ENCODE measurements at regions not wholly inside any gene's neighbourhood (a gene's known extent, or its start where the extent isn't known, plus 50 kb on each side); places are given as distances from the start of the nearest gene placed in this dataset.

DNA sequence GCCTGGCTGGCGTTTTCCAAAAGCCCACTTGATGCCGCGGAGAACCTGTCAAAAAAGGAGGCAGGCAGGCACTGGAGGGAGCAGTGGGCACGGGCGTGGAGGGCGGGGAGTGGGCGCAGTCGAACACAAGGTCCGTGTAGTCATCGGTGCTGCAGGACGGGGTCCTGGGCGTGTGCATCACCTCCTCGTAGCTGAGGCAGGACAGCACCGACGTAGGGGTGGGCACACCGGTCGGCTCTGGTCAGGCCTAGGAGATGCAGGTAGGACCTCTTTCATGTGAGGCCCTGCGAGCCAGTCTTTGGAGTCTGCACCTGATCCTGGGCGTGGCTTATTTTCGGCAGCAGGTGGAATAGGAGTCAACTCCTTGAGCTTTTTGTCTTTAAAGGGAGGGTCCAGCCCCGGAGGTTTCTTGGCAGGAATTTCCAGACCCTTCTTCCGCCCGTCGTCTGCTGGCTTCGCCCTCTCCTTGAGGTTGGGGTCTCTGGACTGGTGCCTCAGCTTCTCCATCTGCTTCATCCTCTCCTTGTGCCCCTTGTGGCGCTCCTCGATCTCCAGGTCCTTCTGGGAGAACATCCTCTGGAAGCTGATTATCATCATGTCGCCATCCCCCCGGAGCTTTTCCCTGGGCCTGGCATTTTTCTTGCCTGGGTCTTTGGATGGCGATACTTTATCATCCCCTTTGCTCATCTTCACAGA, 892.5 kb upstream of the LRRTM1 start:
- no peaks in the 10 kb centered on the region for H3K9me3 ChIP-seq (ENCODE audit: control insufficient read depth, insufficient read depth, low read length)
- H3K36me3 ChIP-seq (ENCODE audit: control insufficient read depth, insufficient read depth, low read length), result no peaks in the 10 kb centered on the region
- no peak overlapping the region for H3K4me3 ChIP-seq (ENCODE audit: low read depth, low read length)
- no peaks in the 10 kb centered on the region for H3K27me3 ChIP-seq (ENCODE audit: control insufficient read depth, insufficient read depth, low read length)
- no peaks in the 10 kb centered on the region for H3K4me1 ChIP-seq (ENCODE audit: control insufficient read depth, insufficient read depth, low read length)
- H3K9ac ChIP-seq (ENCODE audit: low read depth, low read length), result no peak overlapping the region

DNA sequence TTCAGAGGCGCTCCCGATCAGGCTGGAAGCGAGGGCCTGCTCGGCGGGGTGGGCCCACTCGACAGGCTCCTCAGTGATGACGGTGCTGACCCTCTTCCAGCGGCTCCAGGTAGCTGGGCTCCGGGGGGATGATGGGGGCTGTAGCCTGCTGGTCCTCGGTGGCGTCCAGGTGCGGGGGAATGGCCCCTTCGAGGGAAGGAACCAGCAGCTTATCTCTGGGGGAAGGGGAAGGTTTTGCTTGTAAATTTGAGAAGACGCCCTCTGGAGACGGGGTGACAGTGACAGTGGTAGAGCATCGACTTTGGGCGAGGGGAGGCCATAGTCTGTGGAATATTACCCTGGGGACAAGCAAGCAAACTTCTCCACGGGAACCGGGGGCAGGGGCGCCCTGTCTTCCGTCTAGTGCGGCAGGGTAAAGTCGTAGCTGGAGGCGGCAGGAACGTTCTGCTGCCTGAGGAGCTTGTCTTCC, 891.9 kb upstream of the LRRTM1 start:
- H3K36me3 ChIP-seq (ENCODE audit: control insufficient read depth, insufficient read depth, low read length), result no peaks in the 10 kb centered on the region
- H3K27me3 ChIP-seq (ENCODE audit: control insufficient read depth, insufficient read depth, low read length), result no peaks in the 10 kb centered on the region
- no peak overlapping the region for H3K9ac ChIP-seq (ENCODE audit: low read depth, low read length)
- no peaks in the 10 kb centered on the region for H3K9me3 ChIP-seq (ENCODE audit: control insufficient read depth, insufficient read depth, low read length)
- no peak overlapping the region for H3K4me3 ChIP-seq (ENCODE audit: low read depth, low read length)
- no peaks in the 10 kb centered on the region for H3K4me1 ChIP-seq (ENCODE audit: control insufficient read depth, insufficient read depth, low read length)

DNA sequence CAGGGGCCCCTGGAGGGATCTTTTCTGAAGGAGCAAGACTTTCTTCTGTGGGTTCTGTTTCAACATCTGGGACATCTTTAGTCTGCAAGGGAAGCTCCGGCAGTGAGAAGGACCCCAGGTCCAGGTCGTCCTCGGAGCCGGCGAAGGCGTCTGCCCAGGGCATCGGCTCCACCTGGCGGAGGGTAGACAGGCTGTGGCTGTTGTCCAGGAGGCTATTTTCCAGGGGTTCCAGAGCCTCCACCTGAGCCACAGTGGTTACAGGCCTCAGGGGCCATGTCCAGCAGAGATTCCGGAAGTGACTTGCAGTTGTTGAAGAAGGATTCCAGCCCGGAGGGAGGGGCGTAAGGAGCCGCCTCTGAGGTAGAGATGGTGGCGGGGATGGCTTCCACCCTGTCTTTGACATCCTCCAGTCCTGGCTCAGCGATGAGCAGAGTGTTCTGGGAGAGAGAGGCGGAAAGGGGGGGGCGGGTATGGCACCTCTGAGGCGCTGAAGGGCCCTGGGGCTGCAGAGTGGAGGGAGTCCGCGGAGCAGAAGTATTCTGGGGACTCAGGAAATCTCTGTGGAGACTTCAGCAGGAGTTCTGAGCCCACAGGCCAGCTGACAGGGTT, 891.3 kb upstream of the LRRTM1 start:
- Histone ChIP-seq H3K9me3 (ENCODE audit: control insufficient read depth, insufficient read depth, low read length) (no peaks in the 10 kb centered on the region), H3K27me3 (ENCODE audit: control insufficient read depth, insufficient read depth, low read length) (no peaks in the 10 kb centered on the region), H3K4me1 (ENCODE audit: control insufficient read depth, insufficient read depth, low read length) (no peaks in the 10 kb centered on the region), H3K4me3 (ENCODE audit: low read depth, low read length) (no peak overlapping the region), H3K9ac (ENCODE audit: low read depth, low read length) (no peak overlapping the region), H3K36me3 (ENCODE audit: control insufficient read depth, insufficient read depth, low read length) (no peaks in the 10 kb centered on the region)

DNA sequence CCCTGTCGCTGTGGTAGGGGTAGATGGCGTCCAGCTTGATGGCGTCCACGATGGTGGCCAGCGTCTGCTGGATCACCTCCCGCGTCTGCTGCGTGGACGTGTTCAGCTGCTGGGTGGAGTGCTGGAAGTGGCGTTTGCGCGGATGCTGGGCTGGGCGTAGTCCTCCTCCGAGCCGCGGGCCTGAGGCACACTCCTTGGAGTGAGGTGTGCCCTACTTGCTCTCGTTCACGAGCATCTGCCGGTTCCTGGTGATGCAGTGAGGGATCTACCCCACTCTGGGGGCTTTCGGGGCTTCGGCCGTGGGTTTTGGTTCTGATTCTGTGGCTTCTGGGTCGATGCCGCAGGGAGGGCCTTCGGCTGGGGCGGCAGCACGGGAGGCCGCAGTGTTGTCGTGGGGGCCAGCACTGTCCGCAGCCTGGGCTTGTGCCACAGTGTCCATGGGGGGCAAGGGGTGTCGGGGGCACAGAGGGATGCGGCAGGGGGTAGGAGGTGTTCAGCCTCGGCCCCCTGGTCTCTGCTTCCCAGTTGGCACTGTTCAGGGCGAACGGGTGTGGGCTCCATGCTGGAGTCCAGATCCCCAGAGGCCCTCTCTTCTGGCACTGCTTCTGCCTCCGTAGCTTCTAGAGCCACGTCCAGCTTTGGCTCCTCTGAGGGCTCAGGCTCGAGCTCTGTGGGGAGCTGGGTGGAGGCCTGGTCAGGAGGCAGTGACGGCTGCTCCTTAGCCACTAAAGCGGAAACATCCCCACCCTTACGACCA, 890.6 kb upstream of the LRRTM1 start:
- no peaks in the 10 kb centered on the region for H3K27me3 ChIP-seq (ENCODE audit: control insufficient read depth, insufficient read depth, low read length)
- H3K4me3 ChIP-seq (ENCODE audit: low read depth, low read length), result no peak overlapping the region
- no peaks in the 10 kb centered on the region for H3K9me3 ChIP-seq (ENCODE audit: control insufficient read depth, insufficient read depth, low read length)
- H3K4me1 ChIP-seq (ENCODE audit: control insufficient read depth, insufficient read depth, low read length), result no peaks in the 10 kb centered on the region
- no peaks in the 10 kb centered on the region for H3K36me3 ChIP-seq (ENCODE audit: control insufficient read depth, insufficient read depth, low read length)
- H3K9ac ChIP-seq (ENCODE audit: low read depth, low read length), result no peak overlapping the region

DNA sequence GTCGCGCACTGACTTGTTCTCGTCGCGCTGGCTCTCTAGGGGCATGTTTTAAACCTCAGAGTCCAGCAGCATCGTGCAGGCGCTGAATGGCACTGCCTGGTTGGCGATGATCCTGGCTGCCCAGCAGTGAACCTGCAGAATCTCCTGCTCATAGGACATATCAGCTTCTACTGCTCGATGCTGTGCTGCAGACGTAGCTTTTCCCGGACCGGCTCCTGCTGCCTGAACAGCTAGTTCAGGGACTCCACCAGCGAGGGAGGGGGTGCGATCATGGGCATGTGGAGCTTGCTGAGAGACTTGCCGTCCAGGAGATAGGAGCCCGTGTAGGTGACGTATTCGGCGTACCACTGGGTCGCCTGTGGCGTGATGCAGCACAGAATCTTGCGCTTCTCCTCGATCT, 890.0 kb upstream of the LRRTM1 start:
- Histone ChIP-seq H3K9me3 (ENCODE audit: control insufficient read depth, insufficient read depth, low read length) (no peaks in the 10 kb centered on the region), H3K27me3 (ENCODE audit: control insufficient read depth, insufficient read depth, low read length) (no peaks in the 10 kb centered on the region), H3K9ac (ENCODE audit: low read depth, low read length) (no peak overlapping the region), H3K4me1 (ENCODE audit: control insufficient read depth, insufficient read depth, low read length) (no peaks in the 10 kb centered on the region), H3K4me3 (ENCODE audit: low read depth, low read length) (no peak overlapping the region), H3K36me3 (ENCODE audit: control insufficient read depth, insufficient read depth, low read length) (no peaks in the 10 kb centered on the region)

DNA sequence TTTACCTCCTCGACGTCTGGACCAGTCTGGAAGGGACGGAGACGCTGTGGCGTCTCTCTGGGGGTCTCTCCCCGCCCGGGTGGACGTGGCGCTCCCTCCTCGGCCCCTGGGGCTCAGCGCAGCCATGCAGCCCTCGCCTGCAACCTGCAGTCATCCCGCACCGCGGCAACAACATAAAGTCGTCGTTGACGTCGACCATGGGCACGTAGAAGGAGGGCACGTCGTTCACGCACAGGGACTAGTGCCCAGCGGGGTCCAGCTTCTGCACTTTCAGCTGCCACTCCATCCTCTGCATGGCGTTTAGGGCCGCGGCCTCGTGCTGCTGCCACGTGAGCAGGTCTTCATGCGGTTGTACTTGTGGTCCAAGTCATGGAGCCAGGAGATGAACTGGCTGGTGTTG, 889.6 kb upstream of the LRRTM1 start:
- H3K4me3 ChIP-seq (ENCODE audit: low read depth, low read length), result no peak overlapping the region
- H3K27me3 ChIP-seq (ENCODE audit: control insufficient read depth, insufficient read depth, low read length), result no peaks in the 10 kb centered on the region
- no peaks in the 10 kb centered on the region for H3K9me3 ChIP-seq (ENCODE audit: control insufficient read depth, insufficient read depth, low read length)
- H3K9ac ChIP-seq (ENCODE audit: low read depth, low read length), result no peak overlapping the region
- no peaks in the 10 kb centered on the region for H3K36me3 ChIP-seq (ENCODE audit: control insufficient read depth, insufficient read depth, low read length)
- H3K4me1 ChIP-seq (ENCODE audit: control insufficient read depth, insufficient read depth, low read length), result no peaks in the 10 kb centered on the region

DNA sequence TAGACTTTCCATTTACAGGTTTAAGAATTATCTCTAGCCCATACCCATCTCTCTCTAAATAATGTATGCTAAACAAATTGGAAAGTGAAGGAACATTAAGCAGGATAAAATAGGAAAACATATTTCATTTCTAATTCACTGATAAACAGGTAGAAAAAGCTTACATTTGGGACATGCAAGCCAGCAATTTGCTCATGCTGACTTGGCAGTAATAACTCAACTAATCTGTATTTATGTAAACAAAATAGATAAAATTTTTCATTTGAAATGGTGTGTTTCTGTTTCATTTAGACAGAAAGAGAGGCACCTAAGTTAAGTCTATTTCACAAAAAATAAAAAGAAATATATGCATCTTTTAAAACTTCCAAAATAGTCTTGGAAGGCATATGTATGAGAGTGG, 877.3 kb upstream of the LRRTM1 start:
- no peaks in the 10 kb centered on the region for H3K27me3 ChIP-seq (ENCODE audit: control insufficient read depth, insufficient read depth, low read length)
- H3K4me1 ChIP-seq (ENCODE audit: control insufficient read depth, insufficient read depth, low read length), result no peaks in the 10 kb centered on the region
- no peaks in the 10 kb centered on the region for H3K36me3 ChIP-seq (ENCODE audit: control insufficient read depth, insufficient read depth, low read length)
- no peaks in the 10 kb centered on the region for H3K9me3 ChIP-seq (ENCODE audit: control insufficient read depth, insufficient read depth, low read length)
- no peak overlapping the region for H3K4me3 ChIP-seq (ENCODE audit: low read depth, low read length)
- H3K9ac ChIP-seq (ENCODE audit: low read depth, low read length), result no peak overlapping the region

DNA sequence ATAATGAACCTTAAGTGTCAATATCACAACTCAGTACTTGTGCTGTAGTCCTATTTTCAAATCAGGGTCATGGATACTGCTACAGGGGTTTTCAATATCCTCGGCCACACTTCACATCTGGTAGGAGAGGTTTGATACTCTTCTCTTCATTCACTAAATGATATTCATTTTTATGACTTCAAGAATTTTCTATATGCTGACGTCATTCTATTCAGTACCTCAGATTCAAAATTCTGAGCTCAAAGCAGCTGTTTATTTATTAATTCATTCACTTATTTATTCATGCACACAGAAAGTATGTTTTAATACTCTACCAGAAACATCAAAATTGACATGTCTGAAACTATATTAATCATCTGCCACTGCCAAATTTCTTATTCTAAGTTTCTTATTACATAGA, 866.9 kb upstream of the LRRTM1 start:
- no peaks in the 10 kb centered on the region for H3K4me1 ChIP-seq (ENCODE audit: control insufficient read depth, insufficient read depth, low read length)
- H3K36me3 ChIP-seq (ENCODE audit: control insufficient read depth, insufficient read depth, low read length), result no peaks in the 10 kb centered on the region
- H3K4me3 ChIP-seq (ENCODE audit: low read depth, low read length), result no peak overlapping the region
- no peaks in the 10 kb centered on the region for H3K9me3 ChIP-seq (ENCODE audit: control insufficient read depth, insufficient read depth, low read length)
- H3K27me3 ChIP-seq (ENCODE audit: control insufficient read depth, insufficient read depth, low read length), result no peaks in the 10 kb centered on the region
- H3K9ac ChIP-seq (ENCODE audit: low read depth, low read length), result no peak overlapping the region

DNA sequence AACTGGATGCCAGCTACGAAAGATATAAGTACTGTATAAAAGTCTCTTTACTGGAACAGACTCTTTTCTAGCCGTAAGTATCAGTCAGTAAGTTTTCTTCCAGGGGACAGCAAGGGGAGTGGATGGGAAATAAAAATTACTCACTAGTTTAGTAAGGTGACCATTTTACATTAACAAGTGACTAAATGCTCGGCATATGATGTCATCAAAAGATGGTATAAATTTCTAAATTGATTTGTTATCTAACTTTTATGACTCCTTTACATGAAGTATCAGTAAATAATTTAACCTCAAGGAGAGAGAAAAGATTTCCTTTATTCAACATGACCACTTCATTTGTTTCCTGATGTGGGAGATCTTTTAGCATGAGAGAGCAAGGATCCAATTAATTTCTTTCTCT, 859.0 kb upstream of the LRRTM1 start:
- no peak overlapping the region for H3K9ac ChIP-seq (ENCODE audit: low read depth, low read length)
- no peaks in the 10 kb centered on the region for H3K36me3 ChIP-seq (ENCODE audit: control insufficient read depth, insufficient read depth, low read length)
- H3K27me3 ChIP-seq (ENCODE audit: control insufficient read depth, insufficient read depth, low read length), result no peaks in the 10 kb centered on the region
- H3K4me3 ChIP-seq (ENCODE audit: low read depth, low read length), result no peak overlapping the region
- no peaks in the 10 kb centered on the region for H3K9me3 ChIP-seq (ENCODE audit: control insufficient read depth, insufficient read depth, low read length)
- no peaks in the 10 kb centered on the region for H3K4me1 ChIP-seq (ENCODE audit: control insufficient read depth, insufficient read depth, low read length)

DNA sequence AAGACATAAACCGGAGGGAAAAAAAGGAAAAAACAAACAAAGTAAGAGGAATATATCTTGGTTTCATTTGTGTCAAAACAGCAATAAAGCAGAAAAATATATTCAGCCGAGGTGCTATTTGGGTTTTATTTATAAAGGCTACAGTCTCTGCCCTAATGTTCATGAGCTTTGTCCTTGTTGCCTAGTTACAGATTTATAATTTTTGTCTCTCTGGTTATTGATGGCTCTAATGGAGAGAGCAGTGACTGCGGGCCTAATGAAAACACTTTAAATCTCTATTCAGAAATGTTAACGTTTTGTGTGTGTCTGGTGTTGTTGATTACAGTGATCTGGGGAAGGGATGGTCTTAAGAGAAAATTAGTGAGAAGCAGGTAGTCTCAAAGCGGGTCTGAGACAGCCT, 854.0 kb upstream of the LRRTM1 start:
- no peaks in the 10 kb centered on the region for H3K4me1 ChIP-seq (ENCODE audit: control insufficient read depth, insufficient read depth, low read length)
- no peak overlapping the region for H3K9ac ChIP-seq (ENCODE audit: low read depth, low read length)
- no peak overlapping the region for H3K4me3 ChIP-seq (ENCODE audit: low read depth, low read length)
- no peaks in the 10 kb centered on the region for H3K27me3 ChIP-seq (ENCODE audit: control insufficient read depth, insufficient read depth, low read length)
- no peaks in the 10 kb centered on the region for H3K9me3 ChIP-seq (ENCODE audit: control insufficient read depth, insufficient read depth, low read length)
- H3K36me3 ChIP-seq (ENCODE audit: control insufficient read depth, insufficient read depth, low read length), result no peaks in the 10 kb centered on the region

DNA sequence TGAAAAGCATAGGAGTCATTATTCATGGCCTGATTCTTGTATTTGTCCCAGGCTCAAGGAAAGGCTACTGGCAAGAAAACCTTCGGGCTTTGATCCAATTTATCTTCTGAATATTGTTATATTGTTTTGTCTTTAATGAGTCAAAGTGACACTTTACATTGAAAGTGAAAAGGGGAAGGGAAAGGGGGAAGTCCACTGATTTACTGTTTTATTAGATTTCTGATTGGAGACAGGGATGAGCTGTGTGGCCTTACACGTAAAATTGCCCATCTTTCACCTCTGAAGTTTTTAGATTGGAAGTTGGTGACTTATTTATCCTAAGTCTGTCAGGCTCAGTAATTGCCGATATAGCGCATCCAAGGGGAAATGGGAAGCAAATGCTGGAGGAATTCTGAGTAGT, 843.8 kb upstream of the LRRTM1 start:
- H3K9me3 ChIP-seq (ENCODE audit: control insufficient read depth, insufficient read depth, low read length), result no peaks in the 10 kb centered on the region
- no peak overlapping the region for H3K9ac ChIP-seq (ENCODE audit: low read depth, low read length)

DNA sequence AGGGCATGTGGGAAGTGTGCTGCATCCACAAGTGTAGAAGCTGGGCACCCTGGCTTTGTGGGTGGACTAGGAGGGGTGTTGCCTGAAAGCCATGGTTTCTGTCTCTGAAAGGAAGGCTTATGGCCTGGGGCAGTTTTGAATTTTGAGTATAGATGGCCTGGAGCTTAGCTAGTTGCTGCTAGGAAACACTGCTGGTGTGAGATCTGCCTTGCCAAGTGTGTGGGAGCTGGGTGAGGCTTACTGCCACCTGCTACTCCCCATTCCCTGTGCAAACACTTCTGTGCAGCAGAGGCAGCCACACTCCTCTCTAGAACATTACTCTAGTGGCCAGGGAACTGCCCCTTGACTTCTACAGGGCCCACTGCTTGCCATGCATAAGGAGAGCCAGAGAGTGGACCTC, 831.7 kb upstream of the LRRTM1 start:
- H3K36me3 ChIP-seq (ENCODE audit: control insufficient read depth, insufficient read depth, low read length), result no peaks in the 10 kb centered on the region

More for the DNA sequence above, 843.8 kb upstream of the LRRTM1 start:
- no peak overlapping the region for H3K4me3 ChIP-seq (ENCODE audit: low read depth, low read length)
- H3K27me3 ChIP-seq (ENCODE audit: control insufficient read depth, insufficient read depth, low read length), result no peaks in the 10 kb centered on the region
- H3K36me3 ChIP-seq (ENCODE audit: control insufficient read depth, insufficient read depth, low read length), result no peaks in the 10 kb centered on the region
- H3K4me1 ChIP-seq (ENCODE audit: control insufficient read depth, insufficient read depth, low read length), result no peaks in the 10 kb centered on the region

More for the DNA sequence above, 831.7 kb upstream of the LRRTM1 start:
- no peaks in the 10 kb centered on the region for H3K27me3 ChIP-seq (ENCODE audit: control insufficient read depth, insufficient read depth, low read length)
- no peaks in the 10 kb centered on the region for H3K9me3 ChIP-seq (ENCODE audit: control insufficient read depth, insufficient read depth, low read length)
- no peak overlapping the region for H3K4me3 ChIP-seq (ENCODE audit: low read depth, low read length)
- no peaks in the 10 kb centered on the region for H3K4me1 ChIP-seq (ENCODE audit: control insufficient read depth, insufficient read depth, low read length)
- no peak overlapping the region for H3K9ac ChIP-seq (ENCODE audit: low read depth, low read length)
